ENCODE measurements at regions not wholly inside any gene's neighbourhood (a gene's known extent, or its start where the extent isn't known, plus 50 kb on each side); places are given as distances from the start of the nearest gene placed in this dataset.

GRCh38 chr1:67937651-67938050 is 104.4 kb upstream of the GNG12 start:
- H3K9me3 ChIP-seq, result no peaks in the 10 kb centered on the region
- no peaks in the 10 kb centered on the region for H3K4me1 ChIP-seq
- H3K36me3 ChIP-seq, result no peaks in the 10 kb centered on the region
- DNase-seq, result no peak
- TF ChIP-seq CTCF (IDR thresholded peaks at IDR 0.05; ENCODE audit: low read depth, low read length), result no peak
- no peak overlapping the region for H3K4me3 ChIP-seq (ENCODE audit: low read depth, low read length)
- H3K27me3 ChIP-seq, result no peaks in the 10 kb centered on the region

GRCh38 chr1:67937010-67937409 is 103.7 kb upstream of the GNG12 start:
- no peak for DNase-seq
- no peaks in the 10 kb centered on the region for H3K36me3 ChIP-seq
- H3K9me3 ChIP-seq, result no peaks in the 10 kb centered on the region
- no peak for TF ChIP-seq CTCF (IDR thresholded peaks at IDR 0.05; ENCODE audit: low read depth, low read length)
- no peak overlapping the region for H3K4me3 ChIP-seq (ENCODE audit: low read depth, low read length)
- no peaks in the 10 kb centered on the region for H3K4me1 ChIP-seq
- H3K27me3 ChIP-seq, result no peaks in the 10 kb centered on the region

GRCh38 chr1:67935560-67935959 is 102.3 kb upstream of the GNG12 start:
- H3K36me3 ChIP-seq, result no peaks in the 10 kb centered on the region
- H3K9me3 ChIP-seq, result no peaks in the 10 kb centered on the region
- TF ChIP-seq CTCF (IDR thresholded peaks at IDR 0.05; ENCODE audit: low read depth, low read length), result no peak
- H3K4me1 ChIP-seq, result no peaks in the 10 kb centered on the region
- no peak overlapping the region for H3K4me3 ChIP-seq (ENCODE audit: low read depth, low read length)
- H3K27me3 ChIP-seq, result no peaks in the 10 kb centered on the region
- DNase-seq, result no peak

- H3K9me3 ChIP-seq, result no peaks in the 10 kb centered on the region
- no peaks in the 10 kb centered on the region for H3K36me3 ChIP-seq
- no peak for DNase-seq
- no peaks in the 10 kb centered on the region for H3K27me3 ChIP-seq
- no peak for TF ChIP-seq CTCF (IDR thresholded peaks at IDR 0.05; ENCODE audit: low read depth, low read length)
- no peaks in the 10 kb centered on the region for H3K4me1 ChIP-seq
- H3K4me3 ChIP-seq (ENCODE audit: low read depth, low read length), result no peak overlapping the region
These were observed 97.9 kb upstream of the GNG12 start for GRCh38 chr1:67931198-67931597.

- Histone ChIP-seq H3K4me3 (ENCODE audit: low read depth, low read length) (no peak overlapping the region), H3K4me1 (no peaks in the 10 kb centered on the region), H3K36me3 (no peaks in the 10 kb centered on the region), H3K27me3 (no peaks in the 10 kb centered on the region), H3K9me3 (no peaks in the 10 kb centered on the region)
- no peak for TF ChIP-seq CTCF (IDR thresholded peaks at IDR 0.05; ENCODE audit: low read depth, low read length)
- no peak for DNase-seq
These were observed 89.8 kb upstream of the GNG12 start for GRCh38 chr1:67923074-67923473.

- DNase-seq, result no peak
- Histone ChIP-seq H3K27me3 (no peaks in the 10 kb centered on the region), H3K4me3 (ENCODE audit: low read depth, low read length) (no peak overlapping the region), H3K36me3 (no peaks in the 10 kb centered on the region), H3K9me3 (no peaks in the 10 kb centered on the region), H3K4me1 (no peaks in the 10 kb centered on the region)
- TF ChIP-seq CTCF (IDR thresholded peaks at IDR 0.05; ENCODE audit: low read depth, low read length), result no peak
These were observed 88.6 kb upstream of the GNG12 start for GRCh38 chr1:67921725-67922489.
